H1 (cell line): ENCODE measurements at regions not wholly inside any gene's neighbourhood (a gene's known extent, or its start where the extent isn't known, plus 50 kb on each side); places are given as distances from the start of the nearest gene placed in this dataset.

Experiments
- BACH1 ChIP-seq: IDR thresholded peaks from 2 replicates; pipeline ENCODE4 v1.6.1; 2012; ENCODE audit warnings: low read length, improper control_type of control experiment
- CEBPB ChIP-seq: IDR thresholded peaks from 2 replicates; pipeline ENCODE4 v1.6.1; 2012; ENCODE audit warnings: low read depth, low read length
- CHD7 ChIP-seq: fragments of 300-600 bp; sonication (generic); IDR thresholded peaks from 2 replicates; pipeline ENCODE4 v1.7.1; 2012; ENCODE audit warnings: low read length, moderate library complexity, mild to moderate bottlenecking, inconsistent platforms; ENCODE audit not compliant: insufficient replicate concordance
- CTBP2 ChIP-seq: IDR thresholded peaks from 2 replicates; pipeline ENCODE4 v1.7.0; 2011; ENCODE audit warnings: borderline replicate concordance, mild to moderate bottlenecking, moderate library complexity, mixed read lengths, low read length; ENCODE audit not compliant: insufficient read depth, insufficient read length
- HDAC2 ChIP-seq, 2 experiments: fragments of 300-600 bp in 1 of 2; sonication (generic) in 1 of 2; IDR thresholded peaks; 2 replicates each; pipeline ENCODE4 v1.6.1; 2011 to 2012; ENCODE audit warnings: low read depth in 2 of 2, low read length in 2 of 2, mild to moderate bottlenecking in 2 of 2, moderate library complexity in 2 of 2, borderline replicate concordance in 1 of 2, inconsistent platforms in 1 of 2
- NANOG ChIP-seq: IDR thresholded peaks from 2 replicates; pipeline ENCODE4 v1.6.1; 2011; ENCODE audit warnings: low read length, low read depth, mild to moderate bottlenecking, inconsistent platforms; ENCODE audit not compliant: insufficient read depth, poor library complexity, severe bottlenecking
- RFX5 ChIP-seq: IDR thresholded peaks from 2 replicates; pipeline ENCODE4 v1.6.1; 2011; ENCODE audit warnings: low read depth, low read length, improper control_type of control experiment, borderline replicate concordance
- RXRA ChIP-seq: IDR thresholded peaks from 2 replicates; pipeline ENCODE4 v1.6.1; 2011; ENCODE audit warnings: low read depth, mild to moderate bottlenecking, low read length, moderate library complexity; ENCODE audit not compliant: insufficient read depth
- SP4 ChIP-seq: IDR thresholded peaks from 2 replicates; pipeline ENCODE4 v1.6.1; 2012; ENCODE audit warnings: low read length, inconsistent platforms
- ZNF274 ChIP-seq: IDR thresholded peaks from 2 replicates; pipeline ENCODE4 v1.7.0; 2012; ENCODE audit warnings: low read length, borderline replicate concordance; ENCODE audit errors: extremely low read depth
- TF ChIP-seq, protein P1 (sequence below): IDR thresholded peaks from 2 replicates; pipeline ENCODE4 v1.6.1; 2012; ENCODE audit warnings: inconsistent platforms

- TF ChIP-seq CHD7 (no peak), RXRA (no peak), ZNF274 (no peak), SP4 (no peak), BACH1 (no peak), CTBP2 (no peak), RFX5 (no peak), HDAC2 (IDR thresholded peaks at IDR 0.05; ENCODE audit: borderline replicate concordance in 1 of 2, low read depth in 2 of 2, low read length in 2 of 2) (no peak), NANOG (no peak), CEBPB (no peak)
- TF ChIP-seq, protein P1, sequence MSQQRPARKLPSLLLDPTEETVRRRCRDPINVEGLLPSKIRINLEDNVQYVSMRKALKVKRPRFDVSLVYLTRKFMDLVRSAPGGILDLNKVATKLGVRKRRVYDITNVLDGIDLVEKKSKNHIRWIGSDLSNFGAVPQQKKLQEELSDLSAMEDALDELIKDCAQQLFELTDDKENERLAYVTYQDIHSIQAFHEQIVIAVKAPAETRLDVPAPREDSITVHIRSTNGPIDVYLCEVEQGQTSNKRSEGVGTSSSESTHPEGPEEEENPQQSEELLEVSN, result no peak
Observed at GRCh38 chr2:228866781-228867180, 404.3 kb downstream of the PID1 start (continued).
